Nucleus accumbens (tissue), 56 donors: ENCODE measurements at regions not wholly inside any gene's neighbourhood (a gene's known extent, or its start where the extent isn't known, plus 50 kb on each side); places are given as distances from the start of the nearest gene placed in this dataset.
"Not testable (repeated sequence)": the region's sequence is repeated elsewhere in the genome, so short reads cannot be mapped to it uniquely, and the experiment has no call there.

ENCODE experiments used
- DNase-seq, 56 donors: peaks; one replicate each; lab custom pipeline; 2025; lab: John Stamatoyannopoulos, UW

- DNase-seq = no peak
Observed at GRCh38 chr20:23299673-23300050, 50.9 kb upstream of the NXT1 start.

DNA sequence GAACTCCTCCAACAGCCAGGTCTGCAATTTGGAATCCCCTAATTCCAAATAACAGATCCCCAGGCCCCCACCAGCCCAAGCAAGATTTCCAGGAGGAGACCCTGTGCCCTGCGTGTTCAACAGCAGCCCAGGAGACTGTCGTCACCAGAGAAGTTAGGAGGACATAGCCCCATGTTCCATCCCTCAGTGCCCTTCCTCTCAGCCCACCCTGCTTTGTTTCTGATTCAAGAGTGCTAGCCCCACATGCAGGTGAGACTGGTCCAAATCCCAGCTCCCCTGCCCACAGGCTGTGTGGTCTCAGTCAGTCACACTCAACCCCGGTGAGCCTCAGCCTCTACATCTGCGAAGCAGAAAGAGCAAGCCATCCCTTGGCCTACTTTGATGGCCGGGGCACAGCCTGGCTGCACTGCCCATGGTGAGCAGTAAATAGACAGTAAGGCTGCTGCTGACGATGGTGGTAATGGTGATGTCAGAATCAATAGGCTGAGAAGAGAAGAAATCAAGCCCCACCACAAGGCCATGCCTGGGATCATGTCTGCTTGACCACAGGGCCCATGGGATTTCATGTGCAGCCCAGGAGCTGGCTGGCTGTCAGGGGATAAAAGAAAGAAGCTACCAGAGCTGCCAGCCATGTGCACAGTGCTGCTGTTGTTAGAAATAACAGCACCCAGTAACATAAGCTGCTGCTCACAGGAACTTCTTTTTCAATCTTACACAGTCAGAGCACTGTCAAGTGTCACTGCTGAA lies 51.5 kb upstream of the NXT1 start:
- DNase-seq = no peak

DNA sequence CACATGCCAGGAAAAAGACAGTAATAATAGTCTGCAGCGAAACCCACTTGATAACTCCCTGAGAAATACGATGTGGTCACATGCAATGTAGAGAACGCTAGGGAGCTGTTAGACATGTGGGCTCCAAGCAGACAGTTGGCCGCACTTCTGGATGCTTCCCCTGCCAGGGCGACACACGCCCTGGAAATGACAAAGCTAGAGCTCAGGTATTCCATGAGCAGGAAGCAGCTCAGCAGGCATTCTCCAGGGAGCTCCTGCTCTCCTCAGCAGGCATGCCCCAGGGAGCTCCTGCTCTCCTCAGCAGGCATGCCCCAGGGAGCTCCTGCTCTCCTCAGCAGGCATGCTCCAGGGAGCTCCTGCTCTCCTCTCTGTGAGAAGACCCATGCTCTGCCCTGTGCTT lies 52.4 kb upstream of the NXT1 start:
- DNase-seq = no peak

- no peak for DNase-seq
Observed at GRCh38 chr20:23296841-23297701, 53.5 kb upstream of the NXT1 start.

DNA sequence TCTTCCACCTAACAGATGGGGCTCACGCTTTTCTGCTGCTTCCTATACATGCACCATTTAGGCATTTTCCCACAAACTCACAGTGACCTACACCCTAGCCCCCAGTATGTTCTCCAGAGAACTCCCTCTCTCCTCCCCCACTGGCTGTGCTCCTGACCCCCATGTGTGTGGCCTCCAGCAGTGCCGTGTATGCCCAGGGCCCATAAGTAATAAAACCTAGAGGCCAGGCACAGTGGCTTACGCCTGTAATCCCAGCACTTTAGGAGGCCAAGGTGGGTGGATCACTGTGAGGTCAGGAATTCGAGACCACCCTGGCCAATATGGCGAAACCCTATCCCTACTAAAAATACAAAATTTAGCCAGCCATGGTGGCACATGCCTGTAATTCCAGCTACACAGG lies 54.7 kb upstream of the NXT1 start:
- no peak for DNase-seq

DNA sequence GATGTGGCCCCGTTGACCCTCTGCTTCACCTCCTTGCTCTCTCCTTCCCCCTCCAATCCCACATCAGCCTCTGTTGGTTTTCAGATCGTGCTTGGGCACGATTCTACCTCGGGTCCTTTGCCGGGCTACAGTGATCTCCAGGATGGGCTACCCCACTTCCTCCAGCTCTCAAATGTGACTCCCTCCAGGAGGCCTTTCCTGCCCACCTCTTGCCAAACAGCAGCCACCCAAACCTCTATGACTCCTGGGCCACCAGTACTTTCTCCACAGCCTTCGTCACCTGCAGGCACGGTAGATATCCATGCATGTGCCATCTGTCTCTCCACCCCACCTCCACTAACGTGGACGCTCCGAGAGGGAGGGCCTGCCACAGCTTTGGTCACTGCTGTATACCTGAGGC lies 55.9 kb upstream of the NXT1 start:
- no peak for DNase-seq

- DNase-seq = no peak
Observed at GRCh38 chr20:23294166-23294565, 56.4 kb upstream of the NXT1 start.

DNA sequence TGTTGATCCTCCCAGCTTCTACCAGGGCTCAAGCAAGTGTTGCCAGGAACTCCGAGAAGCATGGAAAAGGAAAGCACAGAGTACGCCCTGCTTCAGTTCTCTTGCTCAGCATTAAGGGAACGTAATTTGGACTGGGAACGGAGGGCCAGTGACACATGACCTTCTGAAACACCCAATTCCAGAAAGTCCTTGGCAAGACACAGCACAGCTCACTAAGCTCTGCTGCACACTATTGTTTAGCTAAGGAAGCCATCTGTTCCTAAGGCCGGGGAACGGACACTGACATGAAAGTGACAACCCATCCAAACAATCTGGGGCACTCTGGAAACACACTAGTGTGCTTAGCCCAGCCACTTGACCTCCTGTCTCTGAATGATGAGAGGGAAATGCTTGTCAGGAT lies 56.9 kb upstream of the NXT1 start:
- DNase-seq = no peak

DNA sequence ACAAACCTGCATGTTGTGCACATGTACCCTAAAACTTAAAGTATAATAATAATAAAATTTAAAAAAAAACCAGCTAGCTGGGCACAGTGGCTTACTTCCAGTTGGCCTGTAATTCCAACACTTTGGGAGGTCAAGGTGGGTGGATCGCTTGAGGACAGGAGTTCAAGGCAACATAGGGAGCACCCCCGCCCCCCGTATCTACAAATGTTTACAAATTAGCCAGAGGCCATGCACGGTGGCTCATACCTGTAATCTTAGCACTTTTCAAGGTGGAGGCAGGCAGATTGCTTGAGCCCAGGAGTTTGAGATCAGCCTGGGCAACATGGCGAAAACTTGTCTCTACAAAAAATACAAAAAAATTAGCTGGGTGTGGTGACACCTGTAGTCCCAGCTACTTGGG lies 58.3 kb upstream of the NXT1 start:
- DNase-seq = not testable (repeated sequence)

- no peak for DNase-seq
Observed at GRCh38 chr20:23291575-23292240, 58.9 kb upstream of the NXT1 start.

DNA sequence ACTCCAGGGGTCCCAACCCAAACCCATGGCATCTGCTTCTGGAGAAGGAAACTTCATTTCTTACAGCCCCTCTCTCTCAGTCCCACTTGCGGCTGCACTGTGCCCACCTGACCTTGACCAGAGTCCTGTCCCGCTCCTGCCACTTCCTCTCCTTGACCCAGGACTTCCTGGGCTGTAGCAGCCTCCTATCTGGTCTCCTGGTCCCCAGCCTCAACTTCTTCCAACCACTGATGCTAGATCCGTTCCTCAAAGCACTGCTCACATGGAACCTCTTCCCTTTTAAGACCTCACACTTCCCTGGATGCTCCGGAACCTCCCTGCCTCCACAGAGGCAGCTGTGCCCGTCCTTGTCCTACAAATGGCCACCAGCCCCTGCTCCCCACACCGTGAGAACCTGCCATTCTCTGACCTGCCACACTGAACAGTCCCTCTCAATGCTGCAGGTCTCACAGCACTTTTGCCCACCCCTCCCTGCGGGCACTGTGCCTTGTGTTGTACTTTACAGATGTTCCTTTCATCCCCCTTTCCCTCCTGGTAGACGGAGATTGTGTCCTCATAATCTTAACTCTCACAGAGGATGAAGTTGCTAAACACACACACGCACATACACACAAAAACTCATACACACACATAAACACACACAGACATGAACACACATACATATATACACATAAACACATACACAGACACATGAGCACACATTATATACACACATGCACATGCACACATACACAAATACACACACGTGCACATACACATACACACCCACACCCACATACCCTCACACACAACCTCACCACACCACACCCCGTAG lies 59.6 kb upstream of the NXT1 start:
- no peak for DNase-seq

GRCh38 chr20:23289724-23290395 lies 60.7 kb upstream of the NXT1 start:
- DNase-seq = no peak

DNA sequence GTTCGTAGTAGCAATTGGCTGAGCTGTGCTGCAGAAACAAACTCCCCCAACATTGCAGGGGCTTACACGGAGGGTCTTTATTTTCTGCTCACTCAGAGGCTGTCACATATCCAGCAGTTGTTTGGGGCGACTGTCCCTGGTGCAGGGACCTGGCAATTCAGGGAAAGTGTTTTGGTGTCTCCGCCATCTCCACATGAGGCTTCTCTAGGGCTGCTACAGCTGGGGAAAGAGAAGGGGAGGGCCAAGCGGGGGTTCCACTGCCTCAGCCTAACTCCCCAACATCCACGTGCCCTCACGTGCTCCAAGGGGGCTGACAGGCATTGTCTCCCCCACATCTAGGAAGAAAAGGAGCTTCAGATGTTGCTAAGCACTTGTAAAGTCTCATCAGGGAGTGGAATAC lies 61.3 kb upstream of the NXT1 start:
- no peak for DNase-seq

GRCh38 chr20:23287354-23288190 lies 63.0 kb upstream of the NXT1 start:
- DNase-seq = no peak

- DNase-seq = no peak
Observed at GRCh38 chr20:23286346-23286745, 64.2 kb upstream of the NXT1 start.

GRCh38 chr20:23285536-23285935 lies 65.1 kb upstream of the NXT1 start:
- DNase-seq = no peak

DNA sequence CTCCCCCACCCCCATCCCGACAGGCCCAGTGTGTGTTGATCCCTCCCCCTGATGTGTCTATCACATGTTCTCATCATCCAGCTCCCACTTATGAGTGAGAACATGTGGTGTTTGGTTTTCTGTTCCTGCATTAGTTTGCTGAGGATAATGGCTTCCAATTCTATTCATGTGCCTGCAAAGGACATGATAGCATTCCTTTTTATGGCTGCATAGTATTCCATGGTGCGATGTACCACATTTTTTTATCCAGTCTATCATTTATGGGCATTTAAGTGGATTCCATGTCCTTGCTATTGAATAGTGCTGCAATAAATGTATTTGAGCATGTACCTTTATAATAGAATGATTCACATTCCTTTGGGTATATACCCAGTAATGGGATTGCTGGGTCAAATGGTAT lies 66.6 kb upstream of the NXT1 start:
- no peak for DNase-seq

DNA sequence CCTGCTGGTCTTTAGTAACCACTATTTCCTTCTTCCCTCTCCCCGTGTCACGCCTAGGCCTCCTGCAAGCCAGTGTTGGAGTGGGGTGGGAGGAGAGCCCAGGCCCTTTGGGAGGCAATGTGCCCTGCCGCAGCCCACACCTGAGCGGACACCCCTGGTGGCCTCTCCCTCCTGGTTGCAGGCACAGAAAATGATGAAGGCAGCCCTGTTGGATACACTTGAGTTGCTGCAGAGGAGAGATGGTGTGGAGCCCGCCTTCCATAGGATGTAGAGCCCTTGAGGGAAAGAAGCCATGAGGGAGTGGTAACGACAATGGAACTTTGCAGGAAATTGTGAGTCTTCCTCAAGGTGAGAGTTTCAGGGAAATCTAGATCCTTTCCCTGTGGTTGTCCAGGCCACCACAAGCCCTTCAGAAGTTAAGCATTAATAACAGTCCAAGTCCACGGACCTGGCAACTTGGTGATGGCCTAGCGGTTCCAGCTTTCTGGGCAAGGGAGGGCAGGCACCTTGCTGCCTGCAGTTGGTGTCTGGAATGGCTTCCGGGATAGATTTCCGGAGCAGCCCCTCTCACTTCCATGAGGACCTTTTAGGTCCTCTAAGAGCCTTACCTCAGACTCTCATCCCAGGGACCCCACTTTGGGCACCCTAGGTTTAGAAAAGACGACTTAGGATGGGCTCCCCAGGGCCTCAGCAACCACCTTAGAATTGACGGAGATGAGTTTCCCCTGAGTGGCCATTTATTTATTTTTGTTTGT lies 67.3 kb upstream of the NXT1 start:
- DNase-seq = no peak
